Mesothelial cell of epicardium (in vitro differentiated cells): ENCODE measurements at regions not wholly inside any gene's neighbourhood (a gene's known extent, or its start where the extent isn't known, plus 50 kb on each side); places are given as distances from the start of the nearest gene placed in this dataset.

Experiments used
- DNase-seq, 2 experiments: peaks; one replicate each; pipeline ENCODE4 v3.0.0; 2021; ENCODE audit warnings: low spot score in 2 of 2; ENCODE audit not compliant: unreplicated experiment in 2 of 2
- H3K27ac Mint-ChIP-seq: 2 replicates; pipeline ENCODE4 v1.8.0; 2021; ENCODE audit warnings: mixed read lengths
- H3K27me3 Mint-ChIP-seq: 2 replicates; pipeline ENCODE4 v1.8.0; 2021; ENCODE audit warnings: low read depth, mixed read lengths
- H3K36me3 Mint-ChIP-seq: 2 replicates; pipeline ENCODE4 v1.8.0; 2021; ENCODE audit warnings: mixed read lengths
- H3K4me1 Mint-ChIP-seq: 2 replicates; pipeline ENCODE4 v1.8.0; 2021; ENCODE audit warnings: mixed read lengths
- H3K4me3 Mint-ChIP-seq: 2 replicates; pipeline ENCODE4 v1.8.0; 2021; ENCODE audit warnings: mild to moderate bottlenecking, moderate library complexity, mixed read lengths
- H3K9me3 Mint-ChIP-seq: 2 replicates; pipeline ENCODE4 v1.8.0; 2021; ENCODE audit warnings: mixed read lengths
- CTCF ChIP-seq: fragments of 200-600 bp; sonication (generic); IDR thresholded peaks from one replicate; pipeline ENCODE4 v1.5.0; 2021; ENCODE audit warnings: antibody characterized with exemption; ENCODE audit not compliant: unreplicated experiment

- no peak overlapping the region for H3K27ac Mint-ChIP-seq
- peaks cover 7% of the 10 kb centered on the region for H3K9me3 Mint-ChIP-seq
- TF ChIP-seq CTCF = no peak
- peaks cover 3% of the 10 kb centered on the region for H3K4me1 Mint-ChIP-seq
- no peak overlapping the region for H3K4me3 Mint-ChIP-seq
- peaks cover 1% of the 10 kb centered on the region for H3K36me3 Mint-ChIP-seq
- H3K27me3 Mint-ChIP-seq = no peaks in the 10 kb centered on the region
- DNase-seq = no peak
Observed at GRCh38 chr14:46368275-46368674, 283.3 kb downstream of the RPL10L start.

- no peaks in the 10 kb centered on the region for H3K4me1 Mint-ChIP-seq
- no peak overlapping the region for H3K27ac Mint-ChIP-seq
- no peak for DNase-seq
- no peaks in the 10 kb centered on the region for H3K9me3 Mint-ChIP-seq
- no peak overlapping the region for H3K4me3 Mint-ChIP-seq
- H3K27me3 Mint-ChIP-seq = no peaks in the 10 kb centered on the region
- no peak for TF ChIP-seq CTCF
- no peaks in the 10 kb centered on the region for H3K36me3 Mint-ChIP-seq
Observed at GRCh38 chr14:46352844-46353243, 298.7 kb downstream of the RPL10L start.

- TF ChIP-seq CTCF = no peak
- Mint-ChIP-seq H3K27ac (no peak overlapping the region), H3K27me3 (no peaks in the 10 kb centered on the region), H3K36me3 (no peaks in the 10 kb centered on the region), H3K4me1 (peaks cover 5% of the 10 kb centered on the region), H3K4me3 (no peak overlapping the region), H3K9me3 (no peaks in the 10 kb centered on the region)
- DNase-seq = no peak
Observed at GRCh38 chr14:46344327-46344937, 307.1 kb downstream of the RPL10L start.

- Mint-ChIP-seq H3K27me3 (no peaks in the 10 kb centered on the region), H3K4me1 (peaks cover 49% of the 10 kb centered on the region), H3K27ac (no peak overlapping the region), H3K9me3 (no peaks in the 10 kb centered on the region), H3K36me3 (no peaks in the 10 kb centered on the region), H3K4me3 (no peak overlapping the region)
- DNase-seq = no peak
- TF ChIP-seq CTCF = no peak
Observed at GRCh38 chr14:46325777-46326176, 325.8 kb downstream of the RPL10L start.

- Mint-ChIP-seq H3K4me1 (peaks cover 49% of the 10 kb centered on the region), H3K36me3 (no peaks in the 10 kb centered on the region), H3K4me3 (no peak overlapping the region), H3K27me3 (no peaks in the 10 kb centered on the region), H3K9me3 (no peaks in the 10 kb centered on the region), H3K27ac (no peak overlapping the region)
- no peak for TF ChIP-seq CTCF
- DNase-seq = no peak
Observed at GRCh38 chr14:46325157-46325556, 326.4 kb downstream of the RPL10L start.

- Mint-ChIP-seq H3K4me1 (peaks cover 47% of the 10 kb centered on the region), H3K27ac (no peak overlapping the region), H3K9me3 (no peaks in the 10 kb centered on the region), H3K4me3 (no peak overlapping the region), H3K36me3 (no peaks in the 10 kb centered on the region), H3K27me3 (no peaks in the 10 kb centered on the region)
- no peak for DNase-seq
- TF ChIP-seq CTCF = no peak
Observed at GRCh38 chr14:46323404-46323762, 328.2 kb downstream of the RPL10L start.
